H1 (cell line): ENCODE measurements at regions not wholly inside any gene's neighbourhood (a gene's known extent, or its start where the extent isn't known, plus 50 kb on each side); places are given as distances from the start of the nearest gene placed in this dataset.

Experiments used
- CTCF ChIA-PET: fragments of 300-600 bp; sonication (Branson Sonifier 250); formaldehyde crosslinking; loops from one replicate; lab custom pipeline; 2021; ENCODE audit not compliant: partially characterized antibody; lab: Charles Lee
- POLR2A ChIA-PET: fragments of 300-600 bp; sonication (Branson Sonifier 250); formaldehyde crosslinking; loops from one replicate; lab custom pipeline; 2021; ENCODE audit warnings: inconsistent platforms; ENCODE audit not compliant: partially characterized antibody; lab: Charles Lee
- DNase-seq, 2 experiments: peaks; one replicate each; pipeline versions ENCODE4 v3.0.0 to v3.0.0-alpha.2; 2010 to 2022; ENCODE audit warnings: low spot score in 2 of 2, low read depth in 1 of 2, mixed read lengths in 1 of 2
- FAIRE-seq: peaks from 2 replicates; lab custom pipeline; 2011; peaks lifted over from hg19 to GRCh38; lab: Jason Lieb, UNC
- H2AFZ ChIP-seq: 2 replicates; pipeline ENCODE4 v1.8.1; 2012; ENCODE audit warnings: low read length, inconsistent platforms
- H2AK5ac ChIP-seq: 2 replicates; pipeline ENCODE4 v1.6.1; 2013; ENCODE audit warnings: low read depth, low read length
- H2BK120ac ChIP-seq: replicated peaks from 2 replicates; pipeline ENCODE3; 2013; ENCODE audit warnings: low read depth, low read length, inconsistent platforms
- H2BK12ac ChIP-seq: 2 replicates; pipeline ENCODE4 v1.6.1; 2013; ENCODE audit warnings: low read depth, low read length
- H2BK15ac ChIP-seq: 2 replicates; pipeline ENCODE4 v1.6.1; 2013; ENCODE audit warnings: low read length
- H2BK20ac ChIP-seq: 2 replicates; pipeline ENCODE4 v1.6.1; 2013; ENCODE audit warnings: low read length
- H2BK5ac ChIP-seq: 2 replicates; pipeline ENCODE4 v1.6.1; 2013; ENCODE audit warnings: low read depth, low read length
- H3K14ac ChIP-seq: 2 replicates; pipeline ENCODE4 v1.6.1; 2013; ENCODE audit warnings: inconsistent platforms; ENCODE audit not compliant: insufficient read length
- H3K18ac ChIP-seq: 2 replicates; pipeline ENCODE4 v1.6.1; 2013; ENCODE audit warnings: low read length; ENCODE audit errors: extremely low read depth
- H3K23ac ChIP-seq: 2 replicates; pipeline ENCODE4 v1.6.1; 2013; ENCODE audit warnings: inconsistent platforms; ENCODE audit not compliant: insufficient read length
- H3K23me2 ChIP-seq: 2 replicates; pipeline ENCODE4 v1.6.1; 2013; ENCODE audit warnings: low read depth, low read length
- H3K27ac ChIP-seq: 2 replicates; pipeline ENCODE4 v1.6.1; 2011; ENCODE audit warnings: low read depth, low read length, inconsistent platforms
- H3K27me3 ChIP-seq, 4 experiments: replicated peaks in 1 of 4; 1 replicate in 1 of 4; 2 replicates in 3 of 4; pipeline versions ENCODE4 v1.6.1 to v1.8.1; 2011 to 2013; ENCODE audit warnings: low read length in 3 of 4, mild to moderate bottlenecking in 3 of 4, inconsistent platforms in 2 of 4, mixed read lengths in 2 of 4, moderate library complexity in 1 of 4; ENCODE audit not compliant: control insufficient read depth in 3 of 4, insufficient read depth in 3 of 4; ENCODE audit errors: extremely low read depth in 1 of 4
- H3K36me3 ChIP-seq, 4 experiments: 2 replicates each; pipeline versions ENCODE4 v1.6.1 to v1.8.1; 2011 to 2013; ENCODE audit warnings: mild to moderate bottlenecking in 4 of 4, low read length in 3 of 4, moderate library complexity in 2 of 4, control low read depth in 1 of 4, inconsistent platforms in 1 of 4; ENCODE audit not compliant: insufficient read depth in 4 of 4, control insufficient read depth in 2 of 4
- H3K4ac ChIP-seq: replicated peaks from 2 replicates; pipeline ENCODE3; 2013; ENCODE audit warnings: low read length, low read depth, mixed read lengths, inconsistent platforms; ENCODE audit not compliant: insufficient read length
- H3K4me1 ChIP-seq, 4 experiments: replicated peaks in 1 of 4; 1 replicate in 1 of 4; 2 replicates in 3 of 4; pipeline versions ENCODE4 v1.6.1 to v1.8.1; 2011 to 2013; ENCODE audit warnings: low read length in 3 of 4, inconsistent platforms in 2 of 4, mixed read lengths in 1 of 4; ENCODE audit not compliant: insufficient read depth in 4 of 4, control insufficient read depth in 3 of 4
- H3K4me2 ChIP-seq, 2 experiments: 2 replicates each; pipeline versions ENCODE4 v1.6.1 to v1.8.1; 2011 to 2013; ENCODE audit warnings: low read depth in 2 of 2, low read length in 2 of 2, control low read depth in 1 of 2, inconsistent platforms in 1 of 2, mild to moderate bottlenecking in 1 of 2; ENCODE audit not compliant: insufficient read depth in 1 of 2
- H3K4me3 ChIP-seq, 4 experiments: fragments of 200-600, 300-600 bp in 1 of 4; sonication (generic), shearing (Covaris generic), sonication (Bioruptor Twin) in 1 of 4; 2 replicates each; pipeline versions ENCODE4 v1.5.1 to v1.8.1; 2011 to 2016; ENCODE audit warnings: low read length in 4 of 4, low read depth in 3 of 4, control low read depth in 2 of 4, inconsistent platforms in 2 of 4, mild to moderate bottlenecking in 2 of 4, mixed read lengths in 1 of 4, moderate library complexity in 1 of 4; ENCODE audit not compliant: insufficient read depth in 2 of 4; ENCODE audit errors: extremely low read depth in 1 of 4
- H3K56ac ChIP-seq: replicated peaks from 2 replicates; pipeline ENCODE3; 2013; ENCODE audit warnings: low read depth, mild to moderate bottlenecking, mixed read lengths, low read length, inconsistent platforms; ENCODE audit not compliant: insufficient read length
- H3K79me1 ChIP-seq: 2 replicates; pipeline ENCODE4 v1.6.1; 2013; ENCODE audit warnings: low read depth, low read length, control low read depth
- H3K79me2 ChIP-seq, 2 experiments: 2 replicates each; pipeline versions ENCODE4 v1.6.1 to v1.8.1; 2012 to 2013; ENCODE audit warnings: low read length in 2 of 2, mild to moderate bottlenecking in 2 of 2, inconsistent platforms in 1 of 2; ENCODE audit not compliant: insufficient read depth in 2 of 2, control insufficient read depth in 1 of 2
- H3K9ac ChIP-seq, 4 experiments: replicated peaks in 1 of 4; 1 replicate in 1 of 4; 2 replicates in 3 of 4; pipeline versions ENCODE4 v1.6.1 to v1.8.1; 2011 to 2013; ENCODE audit warnings: low read depth in 3 of 4, low read length in 3 of 4, control low read depth in 2 of 4, mild to moderate bottlenecking in 2 of 4, moderate library complexity in 2 of 4, inconsistent platforms in 1 of 4; ENCODE audit errors: extremely low read depth in 1 of 4
- H3K9me3 ChIP-seq, 2 experiments: 2 replicates each; pipeline versions ENCODE4 v1.6.1 to v1.8.1; 2012 to 2013; ENCODE audit warnings: mild to moderate bottlenecking in 2 of 2, moderate library complexity in 2 of 2, control low read depth in 1 of 2, inconsistent platforms in 1 of 2, low read depth in 1 of 2, low read length in 1 of 2, mixed read lengths in 1 of 2; ENCODE audit not compliant: insufficient read depth in 2 of 2
- H4K20me1 ChIP-seq, 2 experiments: replicated peaks in 1 of 2; 2 replicates each; pipeline versions ENCODE3 to v1.8.1; 2011 to 2013; ENCODE audit warnings: inconsistent platforms in 2 of 2, low read length in 2 of 2, mild to moderate bottlenecking in 1 of 2; ENCODE audit not compliant: insufficient read depth in 2 of 2, control insufficient read depth in 1 of 2
- H4K5ac ChIP-seq: 2 replicates; pipeline ENCODE4 v1.6.1; 2013; ENCODE audit warnings: low read length, low read depth, mixed read lengths, inconsistent platforms; ENCODE audit not compliant: insufficient read length
- H4K8ac ChIP-seq: 2 replicates; pipeline ENCODE4 v1.8.0; 2013; ENCODE audit warnings: mild to moderate bottlenecking, moderate library complexity, low read length, inconsistent platforms; ENCODE audit not compliant: insufficient read depth; ENCODE audit errors: extremely low read depth
- H4K91ac ChIP-seq: replicated peaks from 2 replicates; pipeline ENCODE3; 2013; ENCODE audit warnings: low read length, mixed read lengths, inconsistent platforms; ENCODE audit not compliant: insufficient read length
- ASH2L ChIP-seq: fragments of 200-600, 300-600 bp; sonication (generic); IDR thresholded peaks from one replicate; pipeline ENCODE4 v1.7.1; 2017; ENCODE audit warnings: low read length
- ATF2 ChIP-seq: IDR thresholded peaks from 2 replicates; pipeline ENCODE4 v1.6.1; 2012; ENCODE audit warnings: low read length, inconsistent platforms
- CEBPB ChIP-seq: IDR thresholded peaks from 2 replicates; pipeline ENCODE4 v1.6.1; 2012; ENCODE audit warnings: low read depth, low read length
- CTBP2 ChIP-seq: IDR thresholded peaks from 2 replicates; pipeline ENCODE4 v1.7.0; 2011; ENCODE audit warnings: borderline replicate concordance, mild to moderate bottlenecking, moderate library complexity, mixed read lengths, low read length; ENCODE audit not compliant: insufficient read depth, insufficient read length
- FOSL1 ChIP-seq: IDR thresholded peaks from 2 replicates; pipeline ENCODE4 v1.6.1; 2011; ENCODE audit warnings: mild to moderate bottlenecking, low read depth, low read length, moderate library complexity; ENCODE audit not compliant: insufficient read depth
- GABPA ChIP-seq: IDR thresholded peaks from 2 replicates; pipeline ENCODE4 v1.6.1; 2011; ENCODE audit warnings: mild to moderate bottlenecking, low read length, moderate library complexity, borderline replicate concordance; ENCODE audit not compliant: insufficient read depth
- MAFK ChIP-seq: IDR thresholded peaks from 2 replicates; pipeline ENCODE4 v1.6.1; 2012; ENCODE audit warnings: low read depth, mild to moderate bottlenecking, improper control_type of control experiment, low read length
- RFX5 ChIP-seq: IDR thresholded peaks from 2 replicates; pipeline ENCODE4 v1.6.1; 2011; ENCODE audit warnings: low read depth, low read length, improper control_type of control experiment, borderline replicate concordance
- TAF1 ChIP-seq: IDR thresholded peaks from 2 replicates; pipeline ENCODE4 v1.6.1; 2011; ENCODE audit warnings: mild to moderate bottlenecking, low read depth, low read length
- TBP ChIP-seq: IDR thresholded peaks from 2 replicates; pipeline ENCODE4 v1.6.1; 2011; ENCODE audit warnings: low read depth, low read length, improper control_type of control experiment
- TCF12 ChIP-seq: IDR thresholded peaks from 2 replicates; pipeline ENCODE4 v1.6.1; 2011; ENCODE audit warnings: low read depth, mild to moderate bottlenecking, low read length
- TEAD4 ChIP-seq: IDR thresholded peaks from 2 replicates; pipeline ENCODE4 v1.6.1; 2012; ENCODE audit warnings: low read depth, low read length, inconsistent platforms, mixed read lengths
- YY1 ChIP-seq: IDR thresholded peaks from 2 replicates; pipeline ENCODE4 v1.6.1; 2011; ENCODE audit warnings: low read depth, mild to moderate bottlenecking, low read length
- WGBS, 2 experiments: shearing (Covaris generic) in 1 of 2; methylation state at CpG; one replicate each; pipeline versions ENCODE4 v1.1.6 to v1.1.7; 2013 to 2015; ENCODE audit warnings: low lambda C conversion rate in 2 of 2, mixed read lengths in 2 of 2, inconsistent platforms in 1 of 2, low coverage in 1 of 2, missing lambda C conversion rate in 1 of 2; ENCODE audit not compliant: insufficient replicate concordance in 2 of 2, insufficient coverage in 1 of 2, insufficient read length in 1 of 2; ENCODE audit errors: extremely low coverage in 1 of 2, missing lambda C conversion rate in 1 of 2; 5-methylcytosine and 5-hydroxymethylcytosine counted together

GRCh38 chr20:48041078-48041780 lies 255.9 kb upstream of the SULF2 start:
- no peak overlapping the region for H2BK12ac ChIP-seq
- no peak overlapping the region for H3K18ac ChIP-seq
- H3K27ac ChIP-seq: no peak overlapping the region
- no peak overlapping the region for H3K9ac ChIP-seq
- no peaks in the 10 kb centered on the region; a peak in 1 of 7 replicates for H3K27me3 ChIP-seq
- no peak overlapping the region for H3K4me3 ChIP-seq
- no peak overlapping the region for H2BK20ac ChIP-seq
- no peak overlapping the region for H2BK15ac ChIP-seq
- no peak overlapping the region for H2BK120ac ChIP-seq
- no peaks in the 10 kb centered on the region for H3K9me3 ChIP-seq
- H3K56ac ChIP-seq: no peak overlapping the region
- FAIRE-seq (no peak), DNase-seq (no peak)
- no peak overlapping the region for H3K4ac ChIP-seq
- no peaks in the 10 kb centered on the region for H3K36me3 ChIP-seq
- ChIA-PET POLR2A (no interaction called here), CTCF (interaction anchor here (1.3 kb wide), 1 partner anchor 254 kb away, joined by 3 read pairs; no protein-coding TSS in a partner anchor)
- H3K4me2 ChIP-seq: no peak overlapping the region
- H4K20me1 ChIP-seq: no peaks in the 10 kb centered on the region
- no peaks in the 10 kb centered on the region; the same call in 1 of the 2 replicates for H3K79me1 ChIP-seq
- no peak overlapping the region for H3K23ac ChIP-seq
- H2AFZ ChIP-seq: no peak overlapping the region
- no peak overlapping the region for H2AK5ac ChIP-seq
- no peak overlapping the region for H2BK5ac ChIP-seq
- H3K4me1 ChIP-seq: no peaks in the 10 kb centered on the region
- no peak overlapping the region for H4K5ac ChIP-seq
- 86% methylated on average over 17 of the region's 17 CpGs; no CpG with 5 or more reads in 1 of the 2 experiments for WGBS, 2 experiments
- no peak overlapping the region for H4K91ac ChIP-seq
- H3K23me2 ChIP-seq: no peaks in the 10 kb centered on the region
- no peak overlapping the region for H4K8ac ChIP-seq
- H3K79me2 ChIP-seq: no peaks in the 10 kb centered on the region
- H3K14ac ChIP-seq: no peak overlapping the region
- TF ChIP-seq FOSL1 (no peak), YY1 (no peak), TAF1 (no peak), TEAD4 (no peak), TCF12 (no peak), GABPA (no peak), ATF2 (no peak), TBP (no peak), CEBPB (no peak), RFX5 (no peak), ASH2L (no peak), CTBP2 (no peak), MAFK (no peak)
